ENCODE measurements at regions not wholly inside any gene's neighbourhood (a gene's known extent, or its start where the extent isn't known, plus 50 kb on each side); places are given as distances from the start of the nearest gene placed in this dataset.

GRCh38 chr4:160894809-160895208 is 1269.0 kb downstream of the FSTL5 start:
- Mint-ChIP-seq H3K27ac (ENCODE audit: unreplicated experiment) (no peak overlapping the region), H3K36me3 (ENCODE audit: low read depth) (no peaks in the 10 kb centered on the region), H3K9me3 (ENCODE audit: low read depth) (peaks cover 3% of the 10 kb centered on the region), H3K27me3 (ENCODE audit: low read depth) (peaks cover 6% of the 10 kb centered on the region), H3K4me1 (ENCODE audit: low read depth) (no peaks in the 10 kb centered on the region), H3K4me3 (ENCODE audit: unreplicated experiment) (no peak overlapping the region)
- no peak for DNase-seq (ENCODE audit: low spot score)
- TF ChIP-seq CTCF (IDR thresholded peaks at IDR 0.05) = no peak

- Mint-ChIP-seq H3K9me3 (ENCODE audit: low read depth) (peaks cover 5% of the 10 kb centered on the region), H3K36me3 (ENCODE audit: low read depth) (no peaks in the 10 kb centered on the region), H3K27ac (ENCODE audit: unreplicated experiment) (no peak overlapping the region), H3K4me1 (ENCODE audit: low read depth) (no peaks in the 10 kb centered on the region), H3K4me3 (ENCODE audit: unreplicated experiment) (no peak overlapping the region), H3K27me3 (ENCODE audit: low read depth) (peaks cover 2% of the 10 kb centered on the region)
- no peak for DNase-seq (ENCODE audit: low spot score)
- TF ChIP-seq CTCF (IDR thresholded peaks at IDR 0.05) = no peak
These were observed 1236.5 kb downstream of the FSTL5 start for GRCh38 chr4:160927311-160927710.

- Mint-ChIP-seq H3K4me1 (ENCODE audit: low read depth) (no peaks in the 10 kb centered on the region), H3K9me3 (ENCODE audit: low read depth) (peaks cover 5% of the 10 kb centered on the region), H3K4me3 (ENCODE audit: unreplicated experiment) (no peak overlapping the region), H3K27me3 (ENCODE audit: low read depth) (peaks cover 2% of the 10 kb centered on the region), H3K36me3 (ENCODE audit: low read depth) (no peaks in the 10 kb centered on the region), H3K27ac (ENCODE audit: unreplicated experiment) (no peak overlapping the region)
- no peak for TF ChIP-seq CTCF (IDR thresholded peaks at IDR 0.05)
- no peak for DNase-seq (ENCODE audit: low spot score)
These were observed 1235.3 kb downstream of the FSTL5 start for GRCh38 chr4:160928482-160928881.

GRCh38 chr4:160947653-160948052 is 1216.1 kb downstream of the FSTL5 start:
- no peaks in the 10 kb centered on the region for H3K4me1 Mint-ChIP-seq (ENCODE audit: low read depth)
- peaks cover 14% of the 10 kb centered on the region for H3K9me3 Mint-ChIP-seq (ENCODE audit: low read depth)
- no peak for TF ChIP-seq CTCF (IDR thresholded peaks at IDR 0.05)
- no peaks in the 10 kb centered on the region for H3K36me3 Mint-ChIP-seq (ENCODE audit: low read depth)
- no peak for DNase-seq (ENCODE audit: low spot score)
- peaks cover 2% of the 10 kb centered on the region for H3K27me3 Mint-ChIP-seq (ENCODE audit: low read depth)
- H3K27ac Mint-ChIP-seq (ENCODE audit: unreplicated experiment) = no peak overlapping the region
- no peak overlapping the region for H3K4me3 Mint-ChIP-seq (ENCODE audit: unreplicated experiment)

- no peaks in the 10 kb centered on the region for H3K9me3 Mint-ChIP-seq (ENCODE audit: low read depth)
- H3K27ac Mint-ChIP-seq (ENCODE audit: unreplicated experiment) = no peak overlapping the region
- H3K4me3 Mint-ChIP-seq (ENCODE audit: unreplicated experiment) = no peak overlapping the region
- no peaks in the 10 kb centered on the region for H3K4me1 Mint-ChIP-seq (ENCODE audit: low read depth)
- no peaks in the 10 kb centered on the region for H3K36me3 Mint-ChIP-seq (ENCODE audit: low read depth)
- no peak for DNase-seq (ENCODE audit: low spot score)
- H3K27me3 Mint-ChIP-seq (ENCODE audit: low read depth) = peaks cover 3% of the 10 kb centered on the region
- no peak for TF ChIP-seq CTCF (IDR thresholded peaks at IDR 0.05)
These were observed 1206.9 kb downstream of the FSTL5 start for GRCh38 chr4:160956875-160957274.
